ENCODE measurements at regions not wholly inside any gene's neighbourhood (a gene's known extent, or its start where the extent isn't known, plus 50 kb on each side); places are given as distances from the start of the nearest gene placed in this dataset.

DNA sequence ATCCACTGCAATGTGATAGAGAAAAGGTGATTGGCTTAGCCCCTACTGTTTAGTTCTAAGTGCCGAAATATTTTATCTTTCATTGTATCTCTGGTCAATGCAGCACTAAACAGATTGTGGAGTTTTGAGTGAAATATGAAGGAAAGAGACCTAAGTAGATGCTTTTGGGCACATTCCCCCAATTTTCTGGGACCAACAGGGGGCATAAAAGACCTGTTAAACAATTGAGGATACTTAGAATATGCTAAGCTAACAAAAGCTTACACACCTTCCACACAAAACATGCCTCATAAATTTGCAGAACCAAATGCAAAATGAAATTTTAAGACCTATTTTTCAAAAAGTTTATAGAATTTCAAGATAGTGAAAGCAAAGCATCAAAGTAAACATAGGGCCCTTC lies 746.9 kb downstream of the TBC1D32 start:
- TF ChIP-seq CTCF (IDR thresholded peaks at IDR 0.05) (no peak), EP300 (IDR thresholded peaks at IDR 0.05) (no peak), POLR2AphosphoS5 (IDR thresholded peaks at IDR 0.05) (no peak), POLR2A (IDR thresholded peaks at IDR 0.05) (no peak)

Data from gastroesophageal sphincter (tissue), 3 donors.